HG03571 (cell line): ENCODE measurements at regions not wholly inside any gene's neighbourhood (a gene's known extent, or its start where the extent isn't known, plus 50 kb on each side); places are given as distances from the start of the nearest gene placed in this dataset.
"Not testable (repeated sequence)": the region's sequence is repeated elsewhere in the genome, so short reads cannot be mapped to it uniquely, and the experiment has no call there.

Experiments used
- ATAC-seq: cut with Tn5 transposase; IDR thresholded peaks from one replicate; pipeline ENCODE4 v1.9.1; 2021; ENCODE audit not compliant: unreplicated experiment

DNA sequence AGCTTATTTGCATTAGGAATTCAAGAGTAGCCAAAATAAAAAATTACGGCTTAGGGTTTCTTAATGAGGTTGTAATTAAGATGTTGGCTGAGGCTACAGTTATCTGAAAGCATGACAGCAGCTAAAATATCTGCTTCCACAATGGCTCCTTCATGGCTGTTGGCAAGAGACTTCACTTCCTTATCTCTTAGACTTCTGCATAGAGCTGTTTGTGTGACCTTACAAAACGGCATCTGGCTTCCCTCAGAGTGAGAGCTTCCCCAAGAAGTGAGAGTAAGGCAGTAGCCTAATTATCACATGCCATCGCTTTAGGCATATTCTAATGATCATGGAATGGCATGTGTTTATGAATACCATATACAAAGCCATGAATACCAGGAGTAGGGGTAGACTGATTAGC lies 57.6 kb downstream of the CCDC59 start:
- ATAC-seq, result no peak

DNA sequence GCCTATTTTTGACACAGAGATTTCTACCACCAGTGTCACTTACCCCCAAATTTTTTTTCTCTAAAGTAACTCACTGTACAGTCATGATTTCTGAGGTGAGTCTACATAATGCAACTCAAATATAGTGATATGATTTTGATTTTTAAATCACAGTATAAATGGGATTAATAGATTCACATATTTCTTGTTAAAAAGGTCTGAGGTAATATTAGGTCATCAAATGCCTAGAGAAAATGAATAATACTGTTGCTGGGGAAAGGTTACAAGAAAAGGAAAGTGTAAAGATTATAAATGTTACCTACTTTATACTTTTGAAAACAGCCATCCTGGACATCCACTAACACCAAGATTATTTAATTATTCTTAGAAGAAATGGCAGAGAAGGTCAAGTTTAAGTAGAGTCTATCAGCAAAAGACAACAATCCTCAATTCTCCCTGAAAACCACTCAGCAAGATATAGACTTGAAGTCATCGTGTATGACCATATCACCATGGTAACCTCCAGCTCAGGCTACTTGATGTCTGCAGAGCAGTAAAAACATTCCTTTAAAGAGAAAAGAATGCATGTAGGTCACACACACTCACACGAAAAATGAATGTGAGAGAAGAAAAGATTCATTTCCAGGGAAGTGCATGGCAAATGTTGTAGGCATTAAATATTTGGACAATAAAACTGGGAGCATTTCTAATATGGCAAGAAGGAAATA lies 58.7 kb downstream of the CCDC59 start:
- no peak for ATAC-seq

DNA sequence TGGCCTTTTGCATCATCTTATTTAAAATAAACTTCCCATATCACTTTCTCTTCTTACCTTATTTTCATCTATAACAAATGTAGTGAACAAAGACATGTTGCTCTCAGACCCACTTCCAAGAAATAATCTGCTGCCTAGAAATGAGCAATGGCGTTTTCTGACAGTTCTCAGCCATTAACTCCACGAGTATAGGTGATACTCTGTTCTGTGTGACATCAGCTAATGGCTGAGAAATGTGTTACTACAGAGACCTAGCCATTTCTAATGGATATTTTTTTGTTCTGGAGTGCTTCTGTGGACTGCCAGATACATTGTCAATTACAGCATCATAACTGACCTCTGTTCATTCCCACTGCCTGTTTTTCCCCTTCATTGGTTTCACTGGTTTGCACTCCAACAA lies 67.8 kb downstream of the CCDC59 start:
- no peak for ATAC-seq

DNA sequence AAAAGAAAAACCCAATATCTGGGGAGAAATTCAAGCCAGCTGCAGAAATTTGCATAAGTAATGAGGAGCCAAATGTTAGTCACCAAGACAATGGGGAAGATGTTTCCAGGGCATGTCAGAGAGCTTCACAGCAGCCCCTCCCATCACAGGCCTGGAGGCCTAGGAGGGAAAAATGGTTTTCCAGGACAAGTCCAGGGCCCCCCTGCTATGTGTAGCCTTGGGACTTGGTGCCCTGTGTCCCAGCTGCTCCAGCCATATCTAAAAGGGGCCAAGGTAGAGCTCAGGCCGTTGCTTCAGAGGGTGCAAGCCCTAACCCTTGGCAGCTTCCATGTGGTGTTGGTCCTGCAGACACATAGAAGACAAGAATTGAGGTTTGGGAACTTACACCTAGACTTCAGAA lies 76.9 kb downstream of the CCDC59 start:
- ATAC-seq, result not testable (repeated sequence)

DNA sequence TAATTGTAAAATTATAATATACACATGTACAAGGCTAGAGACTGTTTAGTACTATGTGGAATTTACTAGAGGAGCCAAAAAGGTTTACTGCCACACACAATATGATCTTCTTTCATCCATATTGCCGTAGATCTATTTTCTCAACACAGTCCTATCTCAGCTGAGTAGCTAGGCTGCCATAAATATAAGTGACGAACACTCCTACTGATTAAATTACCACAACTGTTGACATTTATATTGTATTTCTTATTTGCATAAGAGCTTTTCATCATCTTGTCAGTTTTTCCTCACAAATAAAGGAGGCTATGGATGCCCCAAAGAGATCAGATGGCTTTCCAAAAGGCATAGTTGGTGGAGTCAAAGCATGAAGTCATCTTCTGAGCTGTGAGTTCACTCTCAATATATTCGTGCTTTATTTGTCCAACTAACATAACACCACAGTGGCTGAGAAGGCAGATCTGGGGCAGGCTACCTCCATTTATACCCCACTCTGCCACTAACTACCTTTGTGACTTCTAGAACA lies 78.6 kb downstream of the CCDC59 start:
- ATAC-seq, result no peak

DNA sequence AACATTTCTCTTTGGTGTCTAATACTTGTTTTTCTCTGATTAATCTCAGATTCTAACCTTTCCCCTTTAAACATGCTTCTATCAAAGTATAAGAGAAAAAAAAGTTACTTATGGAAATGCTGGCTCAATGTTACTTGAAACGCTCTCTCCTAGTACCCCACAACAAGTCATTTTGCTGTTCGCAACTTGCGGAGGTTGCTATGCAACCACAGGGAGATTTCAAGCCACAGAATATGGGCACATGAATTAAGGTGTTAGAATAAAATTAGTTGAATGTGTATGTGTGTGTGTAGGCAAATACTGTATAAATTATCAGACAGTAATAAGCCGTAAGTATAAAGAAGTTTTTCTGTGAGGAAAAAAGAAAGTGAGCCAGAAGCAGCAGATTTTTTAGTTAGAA lies 80.6 kb downstream of the CCDC59 start:
- no peak for ATAC-seq

DNA sequence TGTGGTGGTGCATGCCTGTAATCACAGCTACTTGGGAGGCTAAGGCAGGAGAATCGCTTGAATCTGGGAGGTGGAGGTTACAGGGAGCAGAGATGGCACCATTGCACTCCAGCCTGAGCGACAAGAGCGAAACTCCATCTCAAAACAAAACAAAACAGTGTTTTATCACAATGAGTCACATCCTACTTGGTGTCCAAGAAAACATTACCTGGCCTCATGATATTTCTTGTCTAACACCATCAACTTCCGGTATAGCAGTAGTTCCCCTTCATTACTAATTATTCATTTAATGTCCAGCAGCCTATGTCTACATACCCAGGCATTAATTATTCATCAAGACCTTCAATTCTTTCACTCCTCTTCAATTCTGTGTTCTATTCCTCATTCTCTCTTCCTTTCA lies 115.5 kb downstream of the CCDC59 start:
- ATAC-seq, result no peak

DNA sequence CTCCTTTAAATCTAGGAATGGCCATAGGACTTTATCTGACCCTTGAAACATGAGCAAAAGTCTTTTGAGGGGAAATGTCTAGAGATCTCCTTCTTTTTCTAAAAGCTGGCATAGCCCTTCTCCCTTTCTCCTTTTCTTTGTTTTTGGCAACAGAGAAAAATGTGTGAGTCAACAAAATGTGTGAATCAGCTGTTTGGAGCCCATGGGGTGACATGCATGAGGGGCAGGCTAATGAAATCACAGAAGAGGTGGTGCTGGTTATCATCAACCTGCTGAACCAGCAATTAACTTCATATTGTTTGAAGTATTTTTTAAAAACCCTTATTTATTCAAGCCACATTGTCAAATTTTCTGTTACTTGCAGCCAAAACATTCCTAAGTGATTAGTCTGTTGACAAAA lies 132.3 kb downstream of the CCDC59 start:
- ATAC-seq, result no peak

DNA sequence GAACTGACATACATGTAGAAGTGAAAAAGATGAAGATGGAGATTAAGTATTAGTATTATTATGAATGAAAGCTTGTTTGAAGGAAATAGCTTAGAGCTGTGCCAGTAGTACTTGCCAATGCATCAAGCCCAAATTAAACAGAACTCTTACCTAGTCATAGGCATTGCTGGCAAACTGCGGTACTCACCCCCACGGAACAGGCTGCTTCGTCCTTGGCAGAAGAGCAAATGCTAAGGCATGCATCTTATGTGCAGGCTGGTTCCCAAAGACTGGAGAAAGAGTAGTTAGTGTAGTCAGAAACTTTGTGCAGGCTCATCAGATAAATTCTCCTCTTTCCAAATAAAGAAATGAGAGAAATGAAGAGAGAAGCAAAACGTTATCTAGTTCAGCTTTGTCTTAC lies 134.8 kb downstream of the CCDC59 start:
- ATAC-seq, result no peak

DNA sequence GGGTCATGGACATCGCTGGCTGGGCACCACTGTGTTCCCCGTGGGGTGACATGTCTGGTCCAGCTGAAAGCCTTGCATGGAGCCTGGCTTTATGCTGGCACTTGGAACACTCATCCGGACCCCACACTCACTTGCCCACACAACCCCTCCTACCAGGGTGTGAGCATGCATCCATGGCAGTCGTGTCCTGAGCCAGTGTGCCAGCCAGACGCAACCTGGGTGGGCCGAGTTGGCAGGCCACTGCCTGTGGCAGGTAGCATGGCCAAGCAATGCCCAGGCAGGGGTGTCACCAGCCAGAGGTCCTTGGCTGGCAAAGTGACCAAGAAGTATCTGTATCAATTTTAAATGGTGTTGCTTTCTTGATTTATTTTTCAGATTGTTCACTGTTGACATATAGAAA lies 141.7 kb downstream of the CCDC59 start:
- ATAC-seq, result no peak

DNA sequence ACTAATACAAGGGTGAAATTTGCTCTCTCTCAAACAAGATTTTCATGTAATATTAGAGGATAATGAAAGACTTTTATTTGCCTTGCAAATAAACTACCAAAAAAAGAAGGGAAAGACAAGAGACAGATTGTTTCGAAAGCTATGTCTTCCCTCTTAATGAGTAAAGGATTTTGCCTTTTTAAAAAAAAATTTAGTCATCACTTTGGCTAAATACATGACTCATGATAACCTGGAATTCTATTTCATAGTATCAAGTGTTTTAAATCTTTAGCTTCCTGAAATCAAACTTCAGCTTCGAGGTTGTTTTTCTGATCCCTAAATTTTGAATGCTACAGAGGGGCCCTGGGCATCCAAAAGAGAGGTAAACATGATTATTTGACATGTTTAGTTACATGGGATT lies 144.4 kb downstream of the CCDC59 start:
- ATAC-seq, result no peak

DNA sequence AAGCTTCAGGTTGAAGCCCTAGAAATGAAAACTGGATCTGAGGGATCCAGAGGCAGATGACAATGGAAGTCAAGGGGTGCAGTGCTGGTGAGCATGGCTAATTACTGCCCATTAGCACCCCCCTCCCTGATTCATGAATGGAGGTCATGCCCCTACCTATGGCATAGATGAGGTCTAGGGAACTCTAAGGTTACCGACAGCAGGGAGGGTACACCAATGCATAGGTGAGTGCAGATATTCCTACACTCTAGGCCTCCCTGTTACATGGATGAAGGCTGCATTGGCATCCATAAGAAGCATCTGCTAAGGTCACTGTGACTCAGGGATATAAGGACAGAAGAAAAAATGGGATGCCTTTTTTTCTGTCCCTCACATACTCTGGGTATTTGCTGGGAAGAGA lies 147.3 kb downstream of the CCDC59 start:
- ATAC-seq, result no peak

DNA sequence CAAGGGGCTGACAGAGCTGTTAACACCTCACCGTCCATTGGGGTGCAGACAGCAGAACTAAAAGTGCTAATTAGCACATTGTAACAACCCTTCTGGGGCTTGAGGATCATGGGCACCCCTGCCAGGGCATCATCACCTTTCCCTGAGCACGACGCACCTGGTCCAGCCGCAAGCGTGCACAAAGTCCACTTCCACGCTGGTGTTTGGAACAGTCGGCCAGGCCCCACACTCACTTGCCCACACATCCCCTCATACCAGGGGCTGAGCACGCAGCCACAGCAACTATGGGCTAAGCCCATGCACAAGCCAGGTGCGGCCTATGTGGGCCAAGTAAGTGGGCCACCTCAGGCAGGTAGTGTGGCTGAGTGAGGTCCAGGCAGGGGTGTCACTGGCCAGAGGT lies 148.7 kb downstream of the CCDC59 start:
- no peak for ATAC-seq

DNA sequence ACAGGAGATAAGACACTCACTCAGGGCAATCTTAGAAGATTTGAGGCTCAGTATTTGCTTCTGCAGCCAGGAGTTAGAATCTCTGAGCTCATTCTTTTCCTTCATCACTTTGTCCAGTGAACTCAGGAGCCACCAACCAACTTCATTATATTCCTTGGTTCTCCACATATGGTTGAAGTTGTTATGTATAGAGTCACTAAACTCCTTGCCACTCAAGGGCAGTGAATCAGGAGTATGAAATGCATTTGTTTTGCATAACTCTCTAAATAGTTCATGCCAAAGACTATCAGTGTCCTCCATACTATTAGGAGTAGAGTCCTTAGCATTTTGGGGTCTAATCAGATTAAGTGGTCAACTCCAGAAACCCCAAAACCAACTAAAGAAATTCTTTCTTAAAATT lies 150.6 kb downstream of the CCDC59 start:
- no peak for ATAC-seq

DNA sequence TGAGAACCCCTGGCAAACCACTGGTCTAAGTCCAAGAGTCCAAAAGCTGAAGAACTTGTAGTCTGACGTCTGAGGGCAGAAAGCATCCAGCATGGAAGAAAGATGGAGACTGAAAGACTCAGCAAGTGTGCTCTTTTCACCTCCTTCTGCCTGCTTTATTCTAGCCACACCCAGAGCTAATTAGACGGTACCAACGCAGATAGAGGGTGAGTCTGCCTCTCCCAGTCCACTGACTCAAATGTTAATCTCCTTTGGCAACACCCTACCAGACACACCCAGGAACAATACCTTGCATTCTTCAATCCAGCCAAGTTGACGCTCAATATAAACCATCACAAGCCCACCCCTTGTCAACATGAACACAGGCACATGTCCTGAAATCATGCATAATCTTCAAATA lies 155.1 kb downstream of the CCDC59 start:
- ATAC-seq, result no peak

DNA sequence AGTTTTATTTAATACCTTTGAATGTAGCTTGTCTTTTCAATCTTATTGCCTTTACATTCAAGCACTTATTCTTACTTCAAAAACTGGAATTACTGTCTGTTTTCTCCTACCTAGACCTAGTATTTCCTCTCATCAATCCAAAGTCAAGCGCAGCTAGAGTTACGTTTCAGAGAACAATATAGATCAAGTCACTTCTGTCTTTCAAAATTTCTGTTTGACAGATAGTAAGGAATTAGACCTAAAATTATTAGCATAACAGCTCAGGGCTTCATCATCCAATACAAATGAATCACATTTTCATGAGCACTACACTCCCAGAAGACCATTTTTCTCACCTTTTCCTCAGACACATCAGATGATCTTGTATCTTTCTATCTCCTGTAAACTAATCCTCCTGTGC lies 170.6 kb downstream of the CCDC59 start:
- ATAC-seq, result no peak

DNA sequence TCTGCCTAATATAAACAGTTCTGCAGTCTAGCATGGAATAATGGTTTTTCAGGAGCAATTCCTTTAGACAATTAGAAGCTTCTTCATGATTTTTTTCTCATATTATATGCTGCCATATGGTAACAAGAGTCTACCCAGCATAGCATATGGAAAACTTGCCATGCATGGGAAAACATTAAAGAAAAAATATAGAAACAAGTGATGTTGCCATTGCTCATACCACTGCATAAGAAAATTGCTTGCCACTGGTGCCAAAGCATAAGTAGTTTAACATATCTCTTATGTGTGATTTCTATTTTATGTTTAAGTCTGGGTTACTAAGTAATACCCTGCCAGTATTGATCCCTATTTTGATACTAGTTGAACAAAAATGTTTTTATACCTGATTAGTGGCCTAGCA lies 171.2 kb downstream of the CCDC59 start:
- no peak for ATAC-seq

DNA sequence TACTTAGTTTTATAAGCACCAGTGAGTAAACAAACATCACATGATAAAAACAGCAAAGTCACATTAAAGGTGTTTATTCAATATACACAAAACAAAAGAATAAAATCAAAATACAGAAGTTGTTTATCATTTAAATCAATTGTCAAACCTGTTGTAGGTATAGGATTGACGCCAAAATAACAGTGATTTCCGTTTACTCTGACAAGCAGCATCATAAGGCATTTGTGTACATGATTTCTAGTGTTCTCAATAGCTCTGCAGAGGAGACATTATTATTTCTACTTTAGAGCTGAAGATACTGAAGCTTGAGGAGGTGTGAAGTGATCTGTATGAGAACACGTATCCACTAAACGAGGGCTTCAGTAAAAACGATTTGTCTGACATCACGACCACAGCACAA lies 171.9 kb downstream of the CCDC59 start:
- no peak for ATAC-seq

DNA sequence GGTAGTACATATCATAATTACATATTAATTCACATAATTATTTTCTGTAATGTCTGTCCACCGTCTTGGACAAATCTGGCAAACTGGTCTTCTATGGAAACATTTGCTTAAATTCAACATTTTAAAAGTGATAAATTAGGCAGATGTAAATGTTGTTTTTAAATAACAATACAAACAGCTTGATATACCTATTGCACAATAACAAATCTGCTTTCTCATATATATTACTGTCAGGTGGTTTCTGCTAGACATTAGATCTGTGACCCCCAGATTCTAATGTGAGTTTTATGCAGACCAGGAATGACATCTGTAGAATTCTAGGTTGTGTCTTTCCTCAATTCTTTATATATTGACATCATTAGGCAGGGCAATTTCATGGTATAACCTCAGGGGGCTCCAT lies 173.3 kb downstream of the CCDC59 start:
- ATAC-seq, result no peak

DNA sequence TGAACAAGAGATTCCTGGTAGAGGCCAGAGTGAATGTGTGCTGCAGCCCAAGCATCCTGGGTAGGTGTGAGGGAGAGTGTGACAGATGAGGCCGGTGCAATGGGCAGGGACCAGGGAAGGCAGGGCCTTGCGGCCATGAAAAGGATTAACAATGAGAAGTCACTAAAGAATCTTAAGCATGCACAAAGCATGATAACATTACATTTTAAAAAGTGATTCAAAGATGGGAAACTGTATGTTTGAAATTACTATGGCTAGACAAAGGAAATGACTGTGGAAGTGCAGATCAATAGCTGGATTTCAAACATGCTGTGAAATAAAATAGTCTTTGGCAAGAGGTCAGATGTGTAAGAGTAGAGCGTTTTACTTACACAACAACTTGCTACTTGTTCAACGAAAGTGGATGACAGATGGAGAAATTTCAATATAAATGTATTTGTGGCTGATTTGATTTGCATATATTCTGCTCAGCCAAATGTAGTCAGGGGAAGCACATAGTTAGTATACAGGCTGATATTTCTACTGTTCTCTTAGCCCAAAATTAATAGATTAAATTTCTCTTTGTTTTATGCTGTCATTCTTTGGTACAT lies 175.5 kb downstream of the CCDC59 start:
- ATAC-seq, result no peak

DNA sequence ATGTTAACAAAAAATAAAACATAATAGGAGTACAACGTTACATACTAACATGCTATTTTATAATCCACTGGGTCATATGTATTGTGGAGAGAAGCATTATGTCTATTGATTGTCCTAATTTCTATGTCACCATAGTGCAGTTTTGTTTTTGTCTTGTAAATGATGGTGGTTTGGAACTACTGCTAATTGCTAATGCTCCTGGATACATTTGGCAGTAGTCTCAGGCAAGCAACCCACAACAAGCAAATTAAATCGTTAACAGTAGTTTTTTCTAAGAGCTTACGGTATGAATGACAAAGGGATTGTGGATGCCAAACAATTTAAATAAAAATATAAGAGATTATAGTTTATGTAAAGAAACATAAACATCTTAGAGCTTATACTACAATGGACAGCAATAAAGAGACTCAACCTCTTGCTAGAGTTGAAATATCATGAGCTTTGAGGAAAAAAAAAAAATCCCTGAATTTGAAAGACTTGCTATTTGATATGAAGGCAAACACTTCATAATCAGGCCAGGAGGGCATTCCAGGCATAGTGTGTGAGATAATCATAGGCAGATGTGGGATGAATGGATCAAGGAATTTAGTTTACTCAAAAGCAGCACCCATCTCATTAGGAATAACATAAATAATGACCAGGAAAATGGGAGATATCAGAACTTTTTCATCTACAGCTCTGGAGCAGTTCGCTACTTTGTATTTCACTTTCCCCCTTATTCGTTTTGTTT lies 181.3 kb downstream of the CCDC59 start:
- no peak for ATAC-seq

DNA sequence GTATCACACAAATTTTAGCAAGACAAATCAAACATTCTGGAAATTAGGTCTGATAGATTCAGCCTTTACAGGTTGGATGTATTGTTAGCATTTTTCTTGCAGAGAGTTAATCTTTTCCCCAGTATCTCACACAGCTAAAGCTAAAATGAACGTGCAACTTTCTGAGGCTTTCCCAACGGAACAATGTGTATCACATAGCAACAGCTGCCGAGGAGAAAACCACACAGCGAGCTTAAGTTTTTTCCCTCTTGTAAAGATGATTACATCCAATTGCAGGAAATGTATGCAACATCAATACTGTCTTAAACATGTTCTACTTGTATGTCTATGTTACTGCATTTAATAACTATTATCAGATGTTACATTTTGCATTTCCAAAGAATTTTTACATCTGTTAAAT lies 182.2 kb downstream of the CCDC59 start:
- no peak for ATAC-seq
